ENCODE measurements at regions not wholly inside any gene's neighbourhood (a gene's known extent, or its start where the extent isn't known, plus 50 kb on each side); places are given as distances from the start of the nearest gene placed in this dataset.

DNA sequence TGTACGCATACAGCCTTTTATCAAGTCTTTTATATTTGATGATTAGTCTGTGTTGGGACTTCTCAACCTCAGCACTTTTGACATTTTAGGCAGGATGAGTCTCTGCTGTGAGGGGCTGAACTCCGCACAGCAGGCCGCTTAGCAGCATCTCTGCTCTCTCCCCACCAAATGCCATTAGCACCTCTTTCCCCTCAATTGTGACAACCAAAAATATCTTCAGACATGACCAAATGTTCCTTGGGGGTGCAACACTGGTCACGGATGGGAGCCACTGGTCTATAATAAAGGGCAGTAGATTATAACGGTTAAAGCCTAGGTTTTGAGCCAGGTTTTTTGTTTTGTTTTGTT is 109.7 kb upstream of the LRIG1 start:
- no peak for DNase-seq
- no peaks in the 10 kb centered on the region for H3K36me3 ChIP-seq
- intact Hi-C loops (cut with DNase I) = no loop called here
- TF ChIP-seq, protein P1, sequence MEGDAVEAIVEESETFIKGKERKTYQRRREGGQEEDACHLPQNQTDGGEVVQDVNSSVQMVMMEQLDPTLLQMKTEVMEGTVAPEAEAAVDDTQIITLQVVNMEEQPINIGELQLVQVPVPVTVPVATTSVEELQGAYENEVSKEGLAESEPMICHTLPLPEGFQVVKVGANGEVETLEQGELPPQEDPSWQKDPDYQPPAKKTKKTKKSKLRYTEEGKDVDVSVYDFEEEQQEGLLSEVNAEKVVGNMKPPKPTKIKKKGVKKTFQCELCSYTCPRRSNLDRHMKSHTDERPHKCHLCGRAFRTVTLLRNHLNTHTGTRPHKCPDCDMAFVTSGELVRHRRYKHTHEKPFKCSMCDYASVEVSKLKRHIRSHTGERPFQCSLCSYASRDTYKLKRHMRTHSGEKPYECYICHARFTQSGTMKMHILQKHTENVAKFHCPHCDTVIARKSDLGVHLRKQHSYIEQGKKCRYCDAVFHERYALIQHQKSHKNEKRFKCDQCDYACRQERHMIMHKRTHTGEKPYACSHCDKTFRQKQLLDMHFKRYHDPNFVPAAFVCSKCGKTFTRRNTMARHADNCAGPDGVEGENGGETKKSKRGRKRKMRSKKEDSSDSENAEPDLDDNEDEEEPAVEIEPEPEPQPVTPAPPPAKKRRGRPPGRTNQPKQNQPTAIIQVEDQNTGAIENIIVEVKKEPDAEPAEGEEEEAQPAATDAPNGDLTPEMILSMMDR (IDR thresholded peaks at IDR 0.05) = no peak
- no peaks in the 10 kb centered on the region for H3K9me3 ChIP-seq
- no peak overlapping the region for H3K4me3 ChIP-seq
- H3K9ac ChIP-seq (ENCODE audit: low read depth in 2 of 2, low read length in 2 of 2) = no peak overlapping the region
- no peaks in the 10 kb centered on the region for H3K4me1 ChIP-seq
- no peak overlapping the region for H3K27ac ChIP-seq
- H3K27me3 ChIP-seq = no peaks in the 10 kb centered on the region

DNA sequence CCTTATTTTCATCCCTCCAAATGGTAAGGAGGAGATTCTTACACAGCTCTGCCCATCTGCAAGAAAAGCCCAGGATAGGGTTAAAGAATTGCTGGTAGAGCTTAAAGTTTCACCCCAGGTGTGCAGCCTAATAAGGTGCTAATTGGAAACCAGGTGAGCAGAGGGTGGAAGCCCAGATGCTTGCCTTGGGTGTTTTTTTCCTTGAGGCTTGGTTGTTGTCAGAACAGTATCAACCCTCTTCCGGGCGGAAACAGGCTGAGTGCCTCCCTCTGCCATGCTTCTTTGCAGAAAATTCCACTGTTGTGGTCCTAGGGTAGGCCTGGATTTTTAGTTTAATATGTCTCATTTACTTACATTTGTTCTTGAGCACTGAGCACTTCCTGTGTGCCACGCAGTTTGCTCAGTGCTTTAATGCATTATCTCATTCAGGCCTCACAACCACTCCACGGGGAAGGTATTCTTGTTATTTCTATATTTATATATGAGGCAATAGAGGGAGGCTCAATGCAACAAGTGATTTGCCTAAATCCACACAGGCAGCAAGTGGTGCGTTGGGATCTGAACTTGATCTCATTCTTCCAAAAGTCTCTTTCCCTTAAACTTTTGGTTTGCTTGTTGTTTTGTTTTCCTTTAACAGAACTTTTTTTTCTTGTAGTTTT is 115.0 kb upstream of the LRIG1 start:
- TF ChIP-seq, protein P1 (IDR thresholded peaks at IDR 0.05) = no peak
- H3K27ac ChIP-seq = no peak overlapping the region
- H3K4me3 ChIP-seq = no peak overlapping the region
- no peak overlapping the region for H3K9ac ChIP-seq (ENCODE audit: low read depth in 2 of 2, low read length in 2 of 2)
- H3K4me1 ChIP-seq = no peaks in the 10 kb centered on the region
- H3K27me3 ChIP-seq = no peaks in the 10 kb centered on the region
- H3K9me3 ChIP-seq = no peaks in the 10 kb centered on the region
- no peak for DNase-seq
- no peaks in the 10 kb centered on the region for H3K36me3 ChIP-seq
- intact Hi-C loops (cut with DNase I) = no loop called here

DNA sequence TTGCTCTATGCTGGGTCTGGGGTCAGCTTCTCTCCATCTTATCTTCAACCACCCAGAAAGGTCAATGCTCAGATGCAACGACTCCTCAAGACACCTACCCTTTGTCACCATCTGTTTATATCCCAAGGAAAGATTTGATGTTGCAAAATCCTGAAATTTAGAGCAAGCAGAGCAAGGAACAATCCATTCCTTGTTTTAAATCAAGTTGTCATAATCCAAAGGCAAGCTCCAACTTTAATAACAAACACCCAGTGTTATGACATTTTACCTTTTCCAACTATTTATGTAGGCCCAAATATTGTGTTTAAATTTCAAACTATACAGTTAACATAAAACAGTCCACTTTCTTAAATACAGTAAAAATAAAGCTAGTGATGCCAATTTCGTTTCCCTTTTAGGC is 116.5 kb upstream of the LRIG1 start:
- no peak overlapping the region for H3K27ac ChIP-seq
- H3K4me3 ChIP-seq = no peak overlapping the region
- no peaks in the 10 kb centered on the region for H3K36me3 ChIP-seq
- no peaks in the 10 kb centered on the region for H3K4me1 ChIP-seq
- H3K9me3 ChIP-seq = no peaks in the 10 kb centered on the region
- no peak overlapping the region for H3K9ac ChIP-seq (ENCODE audit: low read depth in 2 of 2, low read length in 2 of 2)
- TF ChIP-seq, protein P1 (IDR thresholded peaks at IDR 0.05) = no peak
- DNase-seq = no peak
- intact Hi-C loops (cut with DNase I) = no loop called here
- no peaks in the 10 kb centered on the region for H3K27me3 ChIP-seq

DNA sequence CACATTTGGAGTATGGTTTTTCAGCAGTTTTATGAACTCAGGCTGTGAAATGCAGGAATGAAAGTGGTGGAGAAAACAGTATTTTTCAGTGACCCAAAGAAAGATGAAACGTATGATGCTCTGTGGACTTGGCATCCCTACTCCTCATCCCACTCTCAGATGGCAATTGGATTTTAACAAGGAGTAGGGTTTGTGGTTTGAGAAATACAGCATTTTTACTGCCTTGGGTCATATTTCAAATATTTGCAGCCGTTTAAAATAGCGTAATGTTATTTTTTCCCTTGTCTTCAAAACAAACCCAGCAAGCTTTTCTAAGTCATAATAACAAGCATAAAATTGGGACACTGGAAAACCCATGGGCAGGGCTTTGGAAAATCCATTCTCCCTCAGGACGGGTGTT is 117.2 kb upstream of the LRIG1 start:
- intact Hi-C loops (cut with DNase I) = no loop called here

DNA sequence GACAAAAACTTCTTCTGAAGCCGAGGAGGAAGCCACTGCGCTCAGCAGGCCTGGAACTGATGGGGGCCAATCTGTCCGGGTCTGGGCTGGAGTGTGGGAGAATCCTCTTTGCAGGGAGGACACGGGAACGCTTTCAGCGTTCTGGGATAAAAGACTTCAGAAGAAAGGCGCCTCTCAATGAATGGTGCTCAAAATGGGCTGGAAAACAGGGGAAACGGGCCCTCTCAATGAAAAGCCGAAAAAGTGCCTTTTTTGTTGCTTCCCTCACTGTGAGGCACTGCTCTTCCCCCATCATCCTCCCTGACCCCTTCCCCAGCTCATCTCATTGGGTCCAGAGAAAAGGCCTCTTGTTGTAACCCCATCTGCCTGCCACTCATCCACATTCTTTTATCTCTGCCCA is 119.5 kb upstream of the LRIG1 start:
- intact Hi-C loops (cut with DNase I) = no loop called here
- Histone ChIP-seq H3K4me1 (no peaks in the 10 kb centered on the region), H3K9me3 (no peaks in the 10 kb centered on the region), H3K27ac (no peak overlapping the region), H3K9ac (ENCODE audit: low read depth in 2 of 2, low read length in 2 of 2) (no peak overlapping the region), H3K36me3 (no peaks in the 10 kb centered on the region), H3K27me3 (no peaks in the 10 kb centered on the region), H3K4me3 (no peak overlapping the region)
- no peak for DNase-seq
- TF ChIP-seq, protein P1 (IDR thresholded peaks at IDR 0.05) = no peak

More for the DNA sequence above, 117.2 kb upstream of the LRIG1 start:
- Histone ChIP-seq H3K36me3 (no peaks in the 10 kb centered on the region), H3K9ac (ENCODE audit: low read depth in 2 of 2, low read length in 2 of 2) (no peak overlapping the region), H3K27ac (no peak overlapping the region), H3K4me3 (no peak overlapping the region), H3K27me3 (no peaks in the 10 kb centered on the region), H3K4me1 (no peaks in the 10 kb centered on the region), H3K9me3 (no peaks in the 10 kb centered on the region)
- DNase-seq = no peak
- TF ChIP-seq, protein P1 (IDR thresholded peaks at IDR 0.05) = no peak
